Ovary (tissue), 7 donors: ENCODE measurements at regions not wholly inside any gene's neighbourhood (a gene's known extent, or its start where the extent isn't known, plus 50 kb on each side); places are given as distances from the start of the nearest gene placed in this dataset.

Experiments used
- DNase-seq, 5 donors: peaks; one replicate each; pipeline ENCODE4 v3.0.0-alpha.2; 2019 to 2020
- H3K27ac ChIP-seq, 2 donors: fragments of 200-600 bp; one replicate each; pipeline versions ENCODE4 v1.5.1 to v1.8.0; 2019 to 2022
- H3K27me3 ChIP-seq: fragments of 200-600 bp; one replicate; pipeline ENCODE4 v1.8.0; 2022
- H3K36me3 ChIP-seq: fragments of 200-600 bp; sonication (generic); one replicate; pipeline ENCODE4 v1.5.1; 2019
- H3K4me1 ChIP-seq: one replicate; pipeline ENCODE4 v1.8.1; 2013; ENCODE audit warnings: mild to moderate bottlenecking, moderate library complexity; ENCODE audit not compliant: insufficient read depth
- H3K4me3 ChIP-seq: fragments of 200-600 bp; sonication (generic); one replicate; pipeline ENCODE4 v1.5.1; 2017
- H3K9me3 ChIP-seq, 2 donors: fragments of 200-600 bp in 1 of 2; sonication (generic) in 1 of 2; one replicate each; pipeline versions ENCODE4 v1.5.1 to v1.8.1; 2013 to 2019; ENCODE audit warnings: mild to moderate bottlenecking in 1 of 2, moderate library complexity in 1 of 2
- CTCF ChIP-seq, 3 donors: fragments of 450-650 bp in 2 of 3; fragments of 200-600 bp in 1 of 3; IDR thresholded peaks; one replicate each; pipeline versions ENCODE4 v1.5.1 to v1.8.0; 2016 to 2022; ENCODE audit warnings: antibody characterized with exemption in 3 of 3, mild to moderate bottlenecking in 1 of 3
- EP300 ChIP-seq: sonication (generic); formaldehyde crosslinking; IDR thresholded peaks from one replicate; pipeline ENCODE4 v1.6.1; 2017; ENCODE audit warnings: antibody characterized with exemption
- POLR2A ChIP-seq: fragments of 450-650 bp; IDR thresholded peaks from one replicate; pipeline ENCODE4 v1.6.1; 2017; ENCODE audit warnings: antibody characterized with exemption, mild to moderate bottlenecking, moderate library complexity
- WGBS, 3 donors: extraction: QIAGEN DNeasy Blood & Tissue Kit in 1 of 3; methylation state at CpG; one replicate each; pipeline versions ENCODE4 v1.1.5 to v1.1.7; 2013 to 2017; 5-methylcytosine and 5-hydroxymethylcytosine counted together
- intact Hi-C, 4 donors: fragments of 100-400 bp; cut with DNase I; formaldehyde crosslinking; loops; one replicate each; pipeline versions ENCODE4 v1.11.0 to v1.15.1; 2022 to 2023
- donor health status: DM: no; HTN: no; CAD: no; lungs with moderate emphysema.
- donor health status: DM: no; HTN: no; CAD: no.
- donor health status: Bipolar disorder and iron deficiency.
- donor health status: DM: no; HTN: no; CAD: no.
- donor health status: DM: yes; HTN: yes; CAD: no.

- no peak for TF ChIP-seq POLR2A
- no peak for TF ChIP-seq CTCF (IDR thresholded peaks at IDR 0.05)
- TF ChIP-seq EP300, result no peak
- no peak overlapping the region for H3K4me3 ChIP-seq
- H3K27me3 ChIP-seq, result no peaks in the 10 kb centered on the region
- 93 to 96% (median 95%) methylated on average over 5 of the region's 5 CpGs for WGBS, 3 donors
- no peaks in the 10 kb centered on the region for H3K4me1 ChIP-seq
- DNase-seq, result no peak
- intact Hi-C loops, result no loop called here
- H3K36me3 ChIP-seq, result no peaks in the 10 kb centered on the region
- H3K27ac ChIP-seq, result no peak overlapping the region
- no peaks in the 10 kb centered on the region for H3K9me3 ChIP-seq
Measured at GRCh38 chr2:30310371-30310770, 79.0 kb downstream of the LBH start.

GRCh38 chr2:30310955-30311354 is 79.6 kb downstream of the LBH start:
- Histone ChIP-seq H3K27me3 (no peaks in the 10 kb centered on the region), H3K36me3 (no peaks in the 10 kb centered on the region), H3K27ac (no peak overlapping the region), H3K4me3 (no peak overlapping the region), H3K9me3 (no peaks in the 10 kb centered on the region), H3K4me1 (no peaks in the 10 kb centered on the region)
- intact Hi-C loops, result no loop called here
- TF ChIP-seq CTCF (IDR thresholded peaks at IDR 0.05), result no peak
- no peak for TF ChIP-seq EP300
- no peak for TF ChIP-seq POLR2A
- no peak for DNase-seq
- WGBS, 3 donors, result 83 to 85% (median 83%) methylated on average over 5 of the region's 5 CpGs

GRCh38 chr2:30311711-30312110 is 80.4 kb downstream of the LBH start:
- intact Hi-C loops, result no loop called here
- H3K9me3 ChIP-seq, result no peaks in the 10 kb centered on the region
- 87 to 97% (median 97%) methylated on average over 2 of the region's 2 CpGs for WGBS, 3 donors
- no peaks in the 10 kb centered on the region for H3K4me1 ChIP-seq
- no peak overlapping the region for H3K27ac ChIP-seq
- H3K4me3 ChIP-seq, result no peak overlapping the region
- TF ChIP-seq CTCF (IDR thresholded peaks at IDR 0.05) (no peak), POLR2A (no peak), EP300 (no peak)
- no peak for DNase-seq
- no peaks in the 10 kb centered on the region for H3K27me3 ChIP-seq
- no peaks in the 10 kb centered on the region for H3K36me3 ChIP-seq

- Histone ChIP-seq H3K27me3 (no peaks in the 10 kb centered on the region), H3K36me3 (no peaks in the 10 kb centered on the region), H3K9me3 (no peaks in the 10 kb centered on the region), H3K4me1 (no peaks in the 10 kb centered on the region), H3K27ac (no peak overlapping the region), H3K4me3 (no peak overlapping the region)
- WGBS, 3 donors, result 92 to 95% (median 93%) methylated on average over 1 of the region's 1 CpG
- no peak for TF ChIP-seq CTCF (IDR thresholded peaks at IDR 0.05)
- no peak for TF ChIP-seq POLR2A
- TF ChIP-seq EP300, result no peak
- intact Hi-C loops, result no loop called here
- no peak for DNase-seq
Measured at GRCh38 chr2:30312916-30313315, 81.6 kb downstream of the LBH start.

GRCh38 chr2:30314981-30315380 is 83.6 kb downstream of the LBH start:
- TF ChIP-seq EP300 (no peak), POLR2A (no peak)
- 86 to 91% (median 89%) methylated on average over 3 of the region's 3 CpGs for WGBS, 3 donors
- no peaks in the 10 kb centered on the region for H3K27me3 ChIP-seq

More at GRCh38 chr2:30314981-30315380, 83.6 kb downstream of the LBH start:
- Histone ChIP-seq H3K9me3 (no peaks in the 10 kb centered on the region), H3K4me3 (no peak overlapping the region), H3K27ac (no peak overlapping the region), H3K36me3 (no peaks in the 10 kb centered on the region), H3K4me1 (no peaks in the 10 kb centered on the region)
- DNase-seq, result no peak
- intact Hi-C loops, result no loop called here
